ENCODE measurements at regions not wholly inside any gene's neighbourhood (a gene's known extent, or its start where the extent isn't known, plus 50 kb on each side); places are given as distances from the start of the nearest gene placed in this dataset.
A peak's percentile ranks its signal among the peaks of the same experiment; 100 is the strongest.

GRCh38 chr14:86196471-86196870 is 666.5 kb downstream of the FLRT2 start:
- H3K4me3 ChIP-seq (ENCODE audit: low read depth, low read length), result no peak overlapping the region
- TF ChIP-seq CTCF (IDR thresholded peaks at IDR 0.05; ENCODE audit: control insufficient read depth, extremely low read depth, insufficient read depth), result no peak
- no peak for DNase-seq (ENCODE audit: low read depth)

GRCh38 chr14:86193756-86194155 is 663.8 kb downstream of the FLRT2 start:
- no peak for TF ChIP-seq CTCF (IDR thresholded peaks at IDR 0.05; ENCODE audit: control insufficient read depth, extremely low read depth, insufficient read depth)
- DNase-seq (ENCODE audit: low read depth), result no peak
- H3K4me3 ChIP-seq (ENCODE audit: low read depth, low read length), result no peak overlapping the region

- TF ChIP-seq CTCF (IDR thresholded peaks at IDR 0.05; ENCODE audit: control insufficient read depth, extremely low read depth, insufficient read depth), result no peak
- no peak overlapping the region for H3K4me3 ChIP-seq (ENCODE audit: low read depth, low read length)
- DNase-seq (ENCODE audit: low read depth), result no peak
Measured at GRCh38 chr14:86179980-86180379, 650.0 kb downstream of the FLRT2 start.

GRCh38 chr14:86168371-86168770 is 638.4 kb downstream of the FLRT2 start:
- H3K4me3 ChIP-seq (ENCODE audit: low read depth, low read length), result no peak overlapping the region
- no peak for DNase-seq (ENCODE audit: low read depth)
- TF ChIP-seq CTCF (IDR thresholded peaks at IDR 0.05; ENCODE audit: control insufficient read depth, extremely low read depth, insufficient read depth), result no peak

DNA sequence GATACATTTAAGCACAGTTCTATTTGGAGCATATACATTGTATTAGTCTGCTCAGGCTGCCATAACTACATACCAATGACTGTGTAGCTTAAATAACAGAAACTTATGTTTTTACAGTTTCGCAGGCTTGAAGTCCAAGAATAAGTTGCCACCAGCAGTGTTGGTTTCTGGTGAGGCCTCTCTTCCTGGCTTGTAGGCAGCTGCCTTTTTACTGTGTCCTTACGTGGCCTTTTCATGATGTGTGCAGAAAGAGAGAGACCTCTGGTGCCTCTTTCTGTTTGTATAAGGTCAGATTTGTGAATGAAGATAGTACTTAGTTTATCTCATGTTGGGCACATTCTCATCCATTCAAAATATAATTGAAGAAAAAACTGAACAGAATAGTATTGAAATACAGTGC is 636.6 kb downstream of the FLRT2 start:
- peak; percentile 58 for DNase-seq (ENCODE audit: low read depth)
- no peak overlapping the region for H3K4me3 ChIP-seq (ENCODE audit: low read depth, low read length)
- no peak for TF ChIP-seq CTCF (IDR thresholded peaks at IDR 0.05; ENCODE audit: control insufficient read depth, extremely low read depth, insufficient read depth)

GRCh38 chr14:86153480-86153879 is 623.5 kb downstream of the FLRT2 start:
- no peak for DNase-seq (ENCODE audit: low read depth)
- TF ChIP-seq CTCF (IDR thresholded peaks at IDR 0.05; ENCODE audit: control insufficient read depth, extremely low read depth, insufficient read depth), result peak; percentile 22
- H3K4me3 ChIP-seq (ENCODE audit: low read depth, low read length), result no peak overlapping the region

GRCh38 chr14:86143248-86143647 is 613.3 kb downstream of the FLRT2 start:
- no peak for DNase-seq (ENCODE audit: low read depth)
- no peak overlapping the region for H3K4me3 ChIP-seq (ENCODE audit: low read depth, low read length)
- no peak for TF ChIP-seq CTCF (IDR thresholded peaks at IDR 0.05; ENCODE audit: control insufficient read depth, extremely low read depth, insufficient read depth)
